ENCODE measurements at regions not wholly inside any gene's neighbourhood (a gene's known extent, or its start where the extent isn't known, plus 50 kb on each side); places are given as distances from the start of the nearest gene placed in this dataset.

DNA sequence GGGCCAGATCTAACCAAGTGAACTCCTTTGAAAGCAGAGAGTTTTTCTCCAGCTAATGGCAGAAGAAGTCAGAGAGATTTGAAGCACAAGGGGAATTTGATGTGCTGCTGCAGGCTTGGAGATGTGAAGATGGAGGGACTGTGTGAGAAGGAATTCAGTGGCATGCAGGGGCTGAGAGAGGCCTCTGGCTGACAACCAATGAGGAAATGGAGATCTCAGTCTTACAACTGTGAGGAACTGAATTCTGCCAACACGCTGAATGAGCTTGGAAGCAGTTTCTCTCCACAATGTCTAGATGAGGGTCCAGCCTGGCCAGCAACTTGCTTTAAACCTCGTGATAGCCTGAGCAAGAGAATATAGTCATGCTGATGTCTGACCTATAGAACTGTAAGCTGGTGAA lies 224.1 kb upstream of the DPP10 start:
- no peak for TF ChIP-seq POLR2A (IDR thresholded peaks at IDR 0.05; ENCODE audit: low read depth, low read length)
- TF ChIP-seq, protein P1, sequence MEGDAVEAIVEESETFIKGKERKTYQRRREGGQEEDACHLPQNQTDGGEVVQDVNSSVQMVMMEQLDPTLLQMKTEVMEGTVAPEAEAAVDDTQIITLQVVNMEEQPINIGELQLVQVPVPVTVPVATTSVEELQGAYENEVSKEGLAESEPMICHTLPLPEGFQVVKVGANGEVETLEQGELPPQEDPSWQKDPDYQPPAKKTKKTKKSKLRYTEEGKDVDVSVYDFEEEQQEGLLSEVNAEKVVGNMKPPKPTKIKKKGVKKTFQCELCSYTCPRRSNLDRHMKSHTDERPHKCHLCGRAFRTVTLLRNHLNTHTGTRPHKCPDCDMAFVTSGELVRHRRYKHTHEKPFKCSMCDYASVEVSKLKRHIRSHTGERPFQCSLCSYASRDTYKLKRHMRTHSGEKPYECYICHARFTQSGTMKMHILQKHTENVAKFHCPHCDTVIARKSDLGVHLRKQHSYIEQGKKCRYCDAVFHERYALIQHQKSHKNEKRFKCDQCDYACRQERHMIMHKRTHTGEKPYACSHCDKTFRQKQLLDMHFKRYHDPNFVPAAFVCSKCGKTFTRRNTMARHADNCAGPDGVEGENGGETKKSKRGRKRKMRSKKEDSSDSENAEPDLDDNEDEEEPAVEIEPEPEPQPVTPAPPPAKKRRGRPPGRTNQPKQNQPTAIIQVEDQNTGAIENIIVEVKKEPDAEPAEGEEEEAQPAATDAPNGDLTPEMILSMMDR (IDR thresholded peaks at IDR 0.05 in 2 of 3, conservative IDR thresholded peaks at IDR 0.05 in 1 of 3; ENCODE audit: control insufficient read depth in 2 of 3, extremely low read depth in 1 of 3, insufficient read depth in 1 of 3, low read depth in 3 of 3, low read length in 3 of 3): no peak
- no peak for TF ChIP-seq RFX5 (IDR thresholded peaks at IDR 0.05; ENCODE audit: low read depth, low read length)
- no peak for TF ChIP-seq JUND (IDR thresholded peaks at IDR 0.05; ENCODE audit: low read depth, low read length)
- TF ChIP-seq, protein P2, sequence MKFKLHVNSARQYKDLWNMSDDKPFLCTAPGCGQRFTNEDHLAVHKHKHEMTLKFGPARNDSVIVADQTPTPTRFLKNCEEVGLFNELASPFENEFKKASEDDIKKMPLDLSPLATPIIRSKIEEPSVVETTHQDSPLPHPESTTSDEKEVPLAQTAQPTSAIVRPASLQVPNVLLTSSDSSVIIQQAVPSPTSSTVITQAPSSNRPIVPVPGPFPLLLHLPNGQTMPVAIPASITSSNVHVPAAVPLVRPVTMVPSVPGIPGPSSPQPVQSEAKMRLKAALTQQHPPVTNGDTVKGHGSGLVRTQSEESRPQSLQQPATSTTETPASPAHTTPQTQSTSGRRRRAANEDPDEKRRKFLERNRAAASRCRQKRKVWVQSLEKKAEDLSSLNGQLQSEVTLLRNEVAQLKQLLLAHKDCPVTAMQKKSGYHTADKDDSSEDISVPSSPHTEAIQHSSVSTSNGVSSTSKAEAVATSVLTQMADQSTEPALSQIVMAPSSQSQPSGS (IDR thresholded peaks at IDR 0.05; ENCODE audit: low read length): no peak
- TF ChIP-seq ZNF207 (IDR thresholded peaks at IDR 0.05; ENCODE audit: borderline replicate concordance): no peak
- TF ChIP-seq NR2C1 (IDR thresholded peaks at IDR 0.05): no peak
